Cardiac fibroblast (primary cell): ENCODE measurements at regions not wholly inside any gene's neighbourhood (a gene's known extent, or its start where the extent isn't known, plus 50 kb on each side); places are given as distances from the start of the nearest gene placed in this dataset.

Source experiments
- DNase-seq, 2 donors: peaks; one replicate each; pipeline versions ENCODE4 v3.0.0 to v3.0.0-alpha.2; 2010; ENCODE audit warnings: low read depth in 2 of 2
- H3K4me3 ChIP-seq, 2 donors: replicated peaks in 1 of 2; 1 replicate in 1 of 2; 2 replicates in 1 of 2; pipeline ENCODE4 v1.5.1; 2011; ENCODE audit warnings: low read depth in 2 of 2, low read length in 2 of 2, mild to moderate bottlenecking in 2 of 2, moderate library complexity in 1 of 2
- TF ChIP-seq, protein P1 (sequence below): IDR thresholded peaks from one replicate; pipeline ENCODE4 v1.5.1; 2011; ENCODE audit warnings: low read depth, mild to moderate bottlenecking, low read length, inconsistent platforms

DNA sequence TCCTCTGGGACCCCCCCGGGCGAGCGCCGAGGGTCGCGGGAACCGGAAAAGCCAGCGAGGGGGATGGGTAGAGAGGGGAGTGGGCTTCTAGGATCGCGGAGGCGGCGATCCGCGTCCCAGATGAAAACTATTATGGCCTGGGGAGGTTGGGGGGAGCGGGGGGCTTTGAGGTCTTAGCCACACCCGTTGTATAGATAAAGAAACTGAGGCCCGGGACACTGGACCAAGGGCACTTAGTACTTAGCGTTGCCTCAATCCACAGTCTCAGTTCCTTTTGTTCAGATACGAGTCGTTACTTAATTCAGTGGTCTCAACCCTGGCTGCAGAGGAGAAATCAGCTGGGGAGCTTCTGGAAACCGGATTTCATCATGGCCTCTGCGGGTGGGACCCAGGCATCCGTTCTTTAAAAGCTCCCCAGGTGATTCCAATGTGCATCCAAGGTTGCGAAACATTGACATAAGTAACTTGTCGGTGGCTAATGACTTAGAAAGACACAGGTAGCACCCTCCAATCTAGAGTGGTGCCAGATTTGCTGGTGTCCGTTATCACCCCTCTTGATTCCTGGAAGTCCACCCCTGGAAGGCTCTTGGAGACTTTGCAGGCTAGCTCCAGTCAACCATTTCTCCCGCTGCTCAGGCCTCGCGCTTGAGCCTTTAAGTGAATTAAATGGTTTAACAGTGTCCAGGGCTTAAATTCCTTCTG is 90.7 kb downstream of the GEMIN8 start:
- no peak for DNase-seq
- TF ChIP-seq, protein P1, sequence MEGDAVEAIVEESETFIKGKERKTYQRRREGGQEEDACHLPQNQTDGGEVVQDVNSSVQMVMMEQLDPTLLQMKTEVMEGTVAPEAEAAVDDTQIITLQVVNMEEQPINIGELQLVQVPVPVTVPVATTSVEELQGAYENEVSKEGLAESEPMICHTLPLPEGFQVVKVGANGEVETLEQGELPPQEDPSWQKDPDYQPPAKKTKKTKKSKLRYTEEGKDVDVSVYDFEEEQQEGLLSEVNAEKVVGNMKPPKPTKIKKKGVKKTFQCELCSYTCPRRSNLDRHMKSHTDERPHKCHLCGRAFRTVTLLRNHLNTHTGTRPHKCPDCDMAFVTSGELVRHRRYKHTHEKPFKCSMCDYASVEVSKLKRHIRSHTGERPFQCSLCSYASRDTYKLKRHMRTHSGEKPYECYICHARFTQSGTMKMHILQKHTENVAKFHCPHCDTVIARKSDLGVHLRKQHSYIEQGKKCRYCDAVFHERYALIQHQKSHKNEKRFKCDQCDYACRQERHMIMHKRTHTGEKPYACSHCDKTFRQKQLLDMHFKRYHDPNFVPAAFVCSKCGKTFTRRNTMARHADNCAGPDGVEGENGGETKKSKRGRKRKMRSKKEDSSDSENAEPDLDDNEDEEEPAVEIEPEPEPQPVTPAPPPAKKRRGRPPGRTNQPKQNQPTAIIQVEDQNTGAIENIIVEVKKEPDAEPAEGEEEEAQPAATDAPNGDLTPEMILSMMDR = no peak
- peak overlapping the region; percentile 52 to 58 for H3K4me3 ChIP-seq

DNA sequence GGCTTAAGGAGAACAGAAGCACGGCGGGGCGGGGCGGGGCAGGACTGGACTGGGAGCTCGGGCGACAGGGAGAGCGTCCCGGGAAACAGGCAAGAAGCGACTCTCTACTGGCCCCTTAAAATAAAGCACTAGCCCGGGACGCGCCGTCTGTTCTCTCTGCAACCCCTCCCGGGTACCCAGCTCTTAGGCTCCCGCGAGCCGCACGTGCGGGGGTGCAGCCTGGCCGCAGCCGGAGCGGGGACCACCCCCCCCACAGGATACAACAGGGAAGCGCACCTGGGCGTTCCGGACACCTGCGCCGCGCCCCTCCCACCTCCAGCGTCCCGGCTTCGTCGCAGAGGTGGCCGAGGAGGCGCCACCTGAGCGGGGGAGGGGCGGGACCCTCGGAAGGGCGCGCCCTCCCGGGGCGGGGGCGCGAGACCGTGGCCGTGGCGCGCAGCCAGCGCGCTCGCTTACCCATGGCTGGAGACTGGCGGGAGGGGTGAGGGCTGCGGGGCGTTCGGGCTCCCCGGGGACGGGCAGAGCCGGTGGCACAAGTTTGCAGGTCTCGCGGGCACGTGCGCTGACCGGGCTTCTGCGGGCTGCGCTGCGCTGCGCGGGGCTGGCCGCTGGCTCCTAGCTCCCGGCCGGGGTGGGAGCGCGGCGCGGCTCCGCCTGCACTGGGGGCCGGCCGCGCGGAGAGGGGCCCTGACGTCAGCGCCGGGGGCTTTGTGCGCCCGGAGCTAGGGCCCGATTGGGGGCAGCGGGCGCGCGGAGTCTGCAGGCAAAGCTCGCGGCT is 91.5 kb downstream of the GEMIN8 start:
- TF ChIP-seq, protein P1 = no peak
- DNase-seq = no peak
- peak overlapping the region; percentile 52 to 58 for H3K4me3 ChIP-seq

DNA sequence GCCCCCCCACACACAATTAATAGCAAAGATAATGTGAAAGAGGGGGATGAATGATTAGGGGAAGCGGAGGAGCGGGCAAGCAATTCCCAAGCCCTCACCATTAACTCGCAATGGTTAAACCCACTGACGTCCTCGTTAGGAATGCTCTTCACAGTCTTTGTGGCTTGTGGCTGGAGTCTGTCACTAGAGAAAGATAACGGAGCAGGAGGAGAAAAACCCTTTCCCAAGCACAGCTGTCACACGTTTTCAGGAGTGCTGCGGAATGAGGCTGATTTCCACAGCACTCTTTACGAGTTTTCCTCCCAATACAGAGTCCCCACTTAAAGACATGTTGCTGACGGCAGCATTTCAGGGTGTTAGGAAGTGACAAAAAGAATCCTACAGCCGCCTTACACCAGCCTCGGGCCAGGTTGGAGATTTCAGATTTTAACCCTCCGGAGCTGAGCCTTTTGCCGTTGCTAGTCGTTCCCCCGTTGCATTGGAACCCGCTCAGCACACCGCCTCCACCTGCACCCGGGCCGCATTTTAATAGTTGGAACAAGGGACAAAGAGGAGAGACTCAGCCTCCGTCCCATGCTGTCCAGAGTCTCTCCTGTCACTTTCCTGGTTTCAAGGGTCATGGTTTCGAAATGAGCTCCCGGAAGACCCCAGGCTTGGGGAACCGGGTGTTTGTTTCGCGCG is 92.2 kb downstream of the GEMIN8 start:
- TF ChIP-seq, protein P1 = no peak
- peak; percentile 30 to 45 for DNase-seq
- H3K4me3 ChIP-seq = peak overlapping the region; percentile 52 to 58

DNA sequence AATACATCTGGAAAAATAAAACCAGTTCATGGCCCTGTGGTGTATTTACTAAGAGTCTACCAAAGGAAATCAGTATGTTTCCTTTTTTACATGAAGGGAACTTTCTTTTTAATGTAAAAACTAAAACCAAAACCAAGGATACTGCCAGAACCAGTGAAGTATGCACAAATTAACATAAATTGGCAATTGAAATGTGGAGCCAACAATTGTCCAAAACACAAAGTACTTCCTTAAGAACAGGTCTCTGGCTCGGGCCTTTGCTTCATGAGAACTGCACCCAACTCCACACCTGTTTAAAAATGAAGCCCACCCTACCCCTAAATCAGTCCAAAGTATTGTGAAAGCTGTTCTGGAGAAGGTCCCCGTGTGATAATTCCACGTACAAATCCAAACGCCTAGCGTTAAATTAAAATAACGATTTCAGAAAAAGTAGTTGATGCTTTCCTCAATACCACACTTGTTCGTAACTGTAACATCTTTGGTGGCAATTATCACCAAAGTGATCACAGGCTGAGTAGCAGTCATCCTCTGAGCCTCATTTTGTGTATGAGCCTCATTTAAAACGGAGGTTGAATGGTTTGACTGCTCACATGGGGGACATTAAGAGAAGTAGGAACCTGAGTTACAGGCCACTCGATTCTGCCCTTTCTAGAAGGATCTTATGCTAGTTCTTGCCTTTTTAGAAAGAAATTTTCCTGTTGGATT is 93.0 kb downstream of the GEMIN8 start:
- H3K4me3 ChIP-seq = no peak overlapping the region
- no peak for DNase-seq
- TF ChIP-seq, protein P1 = no peak

DNA sequence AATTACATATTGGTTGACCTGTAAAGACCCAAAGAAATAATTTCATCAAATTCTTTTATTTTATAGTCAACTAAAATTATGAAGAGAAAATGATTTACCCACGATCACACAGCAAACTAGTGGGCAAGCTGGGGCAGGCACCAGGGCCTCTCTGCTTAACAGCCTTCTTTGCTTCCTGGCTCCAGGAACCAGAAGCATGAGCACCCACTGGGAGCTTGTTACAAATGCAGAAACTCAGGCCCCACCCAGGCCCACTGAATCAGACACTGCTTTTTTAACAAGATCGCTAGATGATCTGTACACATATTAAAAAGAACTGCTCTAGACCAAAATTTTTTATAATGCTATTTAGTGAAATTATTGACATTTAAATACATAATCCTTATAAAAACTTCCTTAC is 95.0 kb downstream of the GEMIN8 start:
- DNase-seq = no peak
- TF ChIP-seq, protein P1 = no peak
- H3K4me3 ChIP-seq = no peak overlapping the region

DNA sequence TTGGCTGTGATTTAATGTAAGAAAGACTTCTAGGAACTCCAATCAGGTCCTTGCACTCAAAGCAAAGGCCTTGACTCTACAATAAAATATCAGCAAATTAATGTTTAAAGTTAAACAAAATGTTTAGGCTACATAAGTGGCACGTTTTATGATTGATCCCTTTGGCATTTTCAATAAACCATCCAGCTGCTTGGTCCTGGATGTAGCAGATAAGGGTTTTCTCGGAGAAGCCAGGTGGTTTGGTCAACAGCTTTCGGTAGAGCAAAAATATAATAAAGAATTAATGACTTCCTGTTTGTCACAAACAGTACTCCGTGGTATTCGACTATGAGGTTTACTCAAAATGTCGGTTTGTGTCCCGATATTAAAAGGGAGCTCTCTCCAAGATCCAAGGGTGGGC is 95.8 kb downstream of the GEMIN8 start:
- H3K4me3 ChIP-seq = no peak overlapping the region
- TF ChIP-seq, protein P1 = no peak
- no peak for DNase-seq
